GM19372 (cell line): ENCODE measurements at regions not wholly inside any gene's neighbourhood (a gene's known extent, or its start where the extent isn't known, plus 50 kb on each side); places are given as distances from the start of the nearest gene placed in this dataset.

Experiments used
- ATAC-seq: cut with Tn5 transposase; IDR thresholded peaks from one replicate; pipeline ENCODE4 v1.9.1; 2021; ENCODE audit warnings: mild to moderate bottlenecking, low read depth, moderate library complexity; ENCODE audit not compliant: unreplicated experiment

- ATAC-seq = no peak
Observed at GRCh38 chr6:126600258-126600916, 260.5 kb downstream of the CENPW start.

GRCh38 chr6:126603410-126603809 is 263.5 kb downstream of the CENPW start:
- no peak for ATAC-seq

GRCh38 chr6:126605089-126605488 is 265.2 kb downstream of the CENPW start:
- no peak for ATAC-seq

GRCh38 chr6:126607289-126607688 is 267.4 kb downstream of the CENPW start:
- ATAC-seq = no peak

- no peak for ATAC-seq
Observed at GRCh38 chr6:126608681-126609080, 268.8 kb downstream of the CENPW start.

GRCh38 chr6:126614642-126615504 is 275.0 kb downstream of the CENPW start:
- ATAC-seq = no peak

- no peak for ATAC-seq
Observed at GRCh38 chr6:126616866-126617265, 277.0 kb downstream of the CENPW start.

GRCh38 chr6:126618639-126619343 is 278.9 kb downstream of the CENPW start:
- ATAC-seq = no peak

- no peak for ATAC-seq
Observed at GRCh38 chr6:126620719-126621118, 280.8 kb downstream of the CENPW start.

GRCh38 chr6:126625019-126625418 is 285.1 kb downstream of the CENPW start:
- no peak for ATAC-seq

GRCh38 chr6:126628125-126628524 is 288.2 kb downstream of the CENPW start:
- ATAC-seq = peak; percentile 53

- no peak for ATAC-seq
Observed at GRCh38 chr6:126631363-126631762, 291.4 kb downstream of the CENPW start.

GRCh38 chr6:126632271-126632670 is 292.4 kb downstream of the CENPW start:
- no peak for ATAC-seq

- no peak for ATAC-seq
Observed at GRCh38 chr6:126633373-126633772, 293.5 kb downstream of the CENPW start.

- ATAC-seq = no peak
Observed at GRCh38 chr6:126640356-126640755, 300.4 kb downstream of the CENPW start.

GRCh38 chr6:126640921-126641320 is 301.0 kb downstream of the CENPW start:
- no peak for ATAC-seq

- ATAC-seq = no peak
Observed at GRCh38 chr6:126641641-126642040, 301.7 kb downstream of the CENPW start.

- no peak for ATAC-seq
Observed at GRCh38 chr6:126643352-126643751, 303.4 kb downstream of the CENPW start.

GRCh38 chr6:126650931-126651330 is 311.0 kb downstream of the CENPW start:
- no peak for ATAC-seq

- no peak for ATAC-seq
Observed at GRCh38 chr6:126657561-126658175, 317.8 kb downstream of the CENPW start.

- ATAC-seq = no peak
Observed at GRCh38 chr6:126660376-126660775, 320.5 kb downstream of the CENPW start.
